ENCODE measurements at regions not wholly inside any gene's neighbourhood (a gene's known extent, or its start where the extent isn't known, plus 50 kb on each side); places are given as distances from the start of the nearest gene placed in this dataset.

GRCh38 chr17:14514973-14515372 is 214.1 kb downstream of the HS3ST3B1 start:
- no peaks in the 10 kb centered on the region for H3K27me3 ChIP-seq (ENCODE audit: control insufficient read depth in 5 of 5, insufficient read depth in 4 of 5, low read length in 5 of 5)
- H3K4me3 ChIP-seq (ENCODE audit: low read depth in 1 of 5, low read length in 5 of 5), result no peak overlapping the region
- no peak overlapping the region for H3K9ac ChIP-seq (ENCODE audit: low read length in 5 of 5)
- H3K27ac ChIP-seq (ENCODE audit: low read depth, low read length), result no peak overlapping the region
- H3K9me3 ChIP-seq (ENCODE audit: control insufficient read depth in 5 of 5, low read length in 5 of 5), result no peaks in the 10 kb centered on the region
- H3K4me1 ChIP-seq (ENCODE audit: control insufficient read depth in 5 of 5, insufficient read depth in 5 of 5, low read length in 5 of 5), result no peaks in the 10 kb centered on the region
- no peaks in the 10 kb centered on the region for H3K36me3 ChIP-seq (ENCODE audit: control insufficient read depth in 5 of 5, insufficient read depth in 5 of 5, low read length in 5 of 5)

DNA sequence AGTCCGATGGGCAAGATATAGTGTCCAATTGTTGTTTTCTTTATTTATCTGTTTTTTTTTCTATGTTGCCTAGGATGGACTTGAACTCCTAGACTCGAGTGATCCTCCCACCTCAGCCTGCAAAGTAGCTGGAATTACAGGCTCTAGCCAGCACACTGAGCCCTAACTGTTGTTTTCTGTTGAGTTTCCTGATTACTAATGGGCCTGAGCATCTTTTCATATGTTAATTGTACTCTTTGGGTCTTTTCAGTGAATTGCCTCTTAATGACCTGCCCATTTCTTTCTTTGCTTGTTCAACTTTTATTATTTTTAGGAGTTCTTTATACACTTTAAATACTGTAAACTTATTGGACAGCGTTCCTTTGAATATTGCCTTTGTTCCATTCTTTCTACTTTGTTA is 213.0 kb downstream of the HS3ST3B1 start:
- H3K27ac ChIP-seq (ENCODE audit: low read depth, low read length), result no peak overlapping the region
- H3K4me3 ChIP-seq (ENCODE audit: low read depth in 1 of 5, low read length in 5 of 5), result no peak overlapping the region
- H3K36me3 ChIP-seq (ENCODE audit: control insufficient read depth in 5 of 5, insufficient read depth in 5 of 5, low read length in 5 of 5), result no peaks in the 10 kb centered on the region
- no peak overlapping the region for H3K9ac ChIP-seq (ENCODE audit: low read length in 5 of 5)
- H3K4me1 ChIP-seq (ENCODE audit: control insufficient read depth in 5 of 5, insufficient read depth in 5 of 5, low read length in 5 of 5), result no peaks in the 10 kb centered on the region
- H3K27me3 ChIP-seq (ENCODE audit: control insufficient read depth in 5 of 5, insufficient read depth in 4 of 5, low read length in 5 of 5), result no peaks in the 10 kb centered on the region
- H3K9me3 ChIP-seq (ENCODE audit: control insufficient read depth in 5 of 5, low read length in 5 of 5), result no peaks in the 10 kb centered on the region

GRCh38 chr17:14510136-14510535 is 209.3 kb downstream of the HS3ST3B1 start:
- Histone ChIP-seq H3K4me3 (ENCODE audit: low read depth in 1 of 5, low read length in 5 of 5) (no peak overlapping the region), H3K36me3 (ENCODE audit: control insufficient read depth in 5 of 5, insufficient read depth in 5 of 5, low read length in 5 of 5) (no peaks in the 10 kb centered on the region), H3K9ac (ENCODE audit: low read length in 5 of 5) (no peak overlapping the region), H3K27me3 (ENCODE audit: control insufficient read depth in 5 of 5, insufficient read depth in 4 of 5, low read length in 5 of 5) (no peaks in the 10 kb centered on the region), H3K9me3 (ENCODE audit: control insufficient read depth in 5 of 5, low read length in 5 of 5) (no peaks in the 10 kb centered on the region), H3K27ac (ENCODE audit: low read depth, low read length) (no peak overlapping the region), H3K4me1 (ENCODE audit: control insufficient read depth in 5 of 5, insufficient read depth in 5 of 5, low read length in 5 of 5) (no peaks in the 10 kb centered on the region)

- H3K4me1 ChIP-seq (ENCODE audit: control insufficient read depth in 5 of 5, insufficient read depth in 5 of 5, low read length in 5 of 5), result no peaks in the 10 kb centered on the region
- H3K9me3 ChIP-seq (ENCODE audit: control insufficient read depth in 5 of 5, low read length in 5 of 5), result no peaks in the 10 kb centered on the region
- no peaks in the 10 kb centered on the region for H3K36me3 ChIP-seq (ENCODE audit: control insufficient read depth in 5 of 5, insufficient read depth in 5 of 5, low read length in 5 of 5)
- H3K27ac ChIP-seq (ENCODE audit: low read depth, low read length), result no peak overlapping the region
- no peaks in the 10 kb centered on the region for H3K27me3 ChIP-seq (ENCODE audit: control insufficient read depth in 5 of 5, insufficient read depth in 4 of 5, low read length in 5 of 5)
- H3K4me3 ChIP-seq (ENCODE audit: low read depth in 1 of 5, low read length in 5 of 5), result no peak overlapping the region
- no peak overlapping the region for H3K9ac ChIP-seq (ENCODE audit: low read length in 5 of 5)
These were observed 207.3 kb downstream of the HS3ST3B1 start for GRCh38 chr17:14508156-14508555.

GRCh38 chr17:14506364-14506763 is 205.5 kb downstream of the HS3ST3B1 start:
- Histone ChIP-seq H3K36me3 (ENCODE audit: control insufficient read depth in 5 of 5, insufficient read depth in 5 of 5, low read length in 5 of 5) (no peaks in the 10 kb centered on the region), H3K27ac (ENCODE audit: low read depth, low read length) (no peak overlapping the region), H3K9ac (ENCODE audit: low read length in 5 of 5) (no peak overlapping the region), H3K9me3 (ENCODE audit: control insufficient read depth in 5 of 5, low read length in 5 of 5) (no peaks in the 10 kb centered on the region), H3K4me1 (ENCODE audit: control insufficient read depth in 5 of 5, insufficient read depth in 5 of 5, low read length in 5 of 5) (no peaks in the 10 kb centered on the region), H3K4me3 (ENCODE audit: low read depth in 1 of 5, low read length in 5 of 5) (no peak overlapping the region), H3K27me3 (ENCODE audit: control insufficient read depth in 5 of 5, insufficient read depth in 4 of 5, low read length in 5 of 5) (no peaks in the 10 kb centered on the region)

- H3K4me1 ChIP-seq (ENCODE audit: control insufficient read depth in 5 of 5, insufficient read depth in 5 of 5, low read length in 5 of 5), result no peaks in the 10 kb centered on the region
- no peak overlapping the region for H3K9ac ChIP-seq (ENCODE audit: low read length in 5 of 5)
- no peak overlapping the region for H3K4me3 ChIP-seq (ENCODE audit: low read depth in 1 of 5, low read length in 5 of 5)
- no peak overlapping the region for H3K27ac ChIP-seq (ENCODE audit: low read depth, low read length)
- no peaks in the 10 kb centered on the region for H3K36me3 ChIP-seq (ENCODE audit: control insufficient read depth in 5 of 5, insufficient read depth in 5 of 5, low read length in 5 of 5)
- H3K9me3 ChIP-seq (ENCODE audit: control insufficient read depth in 5 of 5, low read length in 5 of 5), result no peaks in the 10 kb centered on the region
- no peaks in the 10 kb centered on the region for H3K27me3 ChIP-seq (ENCODE audit: control insufficient read depth in 5 of 5, insufficient read depth in 4 of 5, low read length in 5 of 5)
These were observed 204.7 kb downstream of the HS3ST3B1 start for GRCh38 chr17:14505606-14506005.

DNA sequence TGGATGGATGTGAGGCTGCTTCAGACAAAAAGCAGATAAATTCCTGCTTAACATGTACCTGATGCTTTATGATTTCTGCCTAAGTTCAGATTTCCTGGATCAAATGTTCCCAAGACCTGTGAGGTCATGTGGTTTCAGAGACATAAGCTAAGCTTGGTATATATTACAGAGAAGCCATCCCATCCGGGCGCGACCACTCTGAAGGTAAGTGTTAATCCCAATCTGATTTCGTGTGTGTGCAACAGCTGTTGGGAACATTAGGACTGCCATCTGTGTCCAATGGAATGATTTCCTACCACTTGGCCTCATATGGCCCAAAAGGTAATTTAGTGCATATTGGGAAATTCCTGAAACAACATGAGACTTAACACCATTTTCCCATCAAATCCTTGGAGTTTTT is 199.1 kb downstream of the HS3ST3B1 start:
- no peak overlapping the region for H3K9ac ChIP-seq (ENCODE audit: low read length in 5 of 5)
- H3K4me1 ChIP-seq (ENCODE audit: control insufficient read depth in 5 of 5, insufficient read depth in 5 of 5, low read length in 5 of 5), result no peaks in the 10 kb centered on the region
- no peaks in the 10 kb centered on the region for H3K27me3 ChIP-seq (ENCODE audit: control insufficient read depth in 5 of 5, insufficient read depth in 4 of 5, low read length in 5 of 5)
- no peak overlapping the region for H3K27ac ChIP-seq (ENCODE audit: low read depth, low read length)
- H3K9me3 ChIP-seq (ENCODE audit: control insufficient read depth in 5 of 5, low read length in 5 of 5), result no peaks in the 10 kb centered on the region
- no peaks in the 10 kb centered on the region for H3K36me3 ChIP-seq (ENCODE audit: control insufficient read depth in 5 of 5, insufficient read depth in 5 of 5, low read length in 5 of 5)
- no peak overlapping the region for H3K4me3 ChIP-seq (ENCODE audit: low read depth in 1 of 5, low read length in 5 of 5)

- no peak overlapping the region for H3K4me3 ChIP-seq (ENCODE audit: low read depth in 1 of 5, low read length in 5 of 5)
- H3K9ac ChIP-seq (ENCODE audit: low read length in 5 of 5), result no peak overlapping the region
- no peak overlapping the region for H3K27ac ChIP-seq (ENCODE audit: low read depth, low read length)
- no peaks in the 10 kb centered on the region for H3K27me3 ChIP-seq (ENCODE audit: control insufficient read depth in 5 of 5, insufficient read depth in 4 of 5, low read length in 5 of 5)
- H3K9me3 ChIP-seq (ENCODE audit: control insufficient read depth in 5 of 5, low read length in 5 of 5), result peaks cover 0 to 4% (median 0%) of the 10 kb centered on the region in 5 donors
- no peaks in the 10 kb centered on the region for H3K36me3 ChIP-seq (ENCODE audit: control insufficient read depth in 5 of 5, insufficient read depth in 5 of 5, low read length in 5 of 5)
- H3K4me1 ChIP-seq (ENCODE audit: control insufficient read depth in 5 of 5, insufficient read depth in 5 of 5, low read length in 5 of 5), result no peaks in the 10 kb centered on the region
These were observed 197.9 kb downstream of the HS3ST3B1 start for GRCh38 chr17:14498812-14499211.

DNA sequence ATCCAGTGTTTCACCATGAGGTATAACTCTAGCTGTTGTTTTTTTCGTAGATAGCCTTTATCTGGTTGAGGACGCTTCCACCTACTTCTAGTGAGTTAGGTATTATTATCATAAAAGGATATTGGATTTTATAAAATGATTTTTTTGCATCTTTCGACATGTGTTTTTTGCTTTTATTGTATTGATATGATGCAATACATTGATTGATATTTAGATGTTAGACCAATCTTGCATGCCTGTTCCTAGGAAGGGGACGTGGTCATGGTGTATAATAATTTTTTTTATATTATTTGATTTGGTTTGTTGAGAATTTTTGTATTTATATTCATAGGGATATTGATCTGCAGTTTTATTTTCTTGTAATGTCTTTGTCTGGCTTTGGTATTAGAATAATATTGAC is 193.3 kb downstream of the HS3ST3B1 start:
- Histone ChIP-seq H3K4me3 (ENCODE audit: low read depth in 1 of 5, low read length in 5 of 5) (no peak overlapping the region), H3K36me3 (ENCODE audit: control insufficient read depth in 5 of 5, insufficient read depth in 5 of 5, low read length in 5 of 5) (no peaks in the 10 kb centered on the region), H3K27me3 (ENCODE audit: control insufficient read depth in 5 of 5, insufficient read depth in 4 of 5, low read length in 5 of 5) (no peaks in the 10 kb centered on the region), H3K4me1 (ENCODE audit: control insufficient read depth in 5 of 5, insufficient read depth in 5 of 5, low read length in 5 of 5) (no peaks in the 10 kb centered on the region), H3K9ac (ENCODE audit: low read length in 5 of 5) (no peak overlapping the region), H3K9me3 (ENCODE audit: control insufficient read depth in 5 of 5, low read length in 5 of 5) (peaks cover 0 to 4% (median 0%) of the 10 kb centered on the region in 5 donors), H3K27ac (ENCODE audit: low read depth, low read length) (no peak overlapping the region)

DNA sequence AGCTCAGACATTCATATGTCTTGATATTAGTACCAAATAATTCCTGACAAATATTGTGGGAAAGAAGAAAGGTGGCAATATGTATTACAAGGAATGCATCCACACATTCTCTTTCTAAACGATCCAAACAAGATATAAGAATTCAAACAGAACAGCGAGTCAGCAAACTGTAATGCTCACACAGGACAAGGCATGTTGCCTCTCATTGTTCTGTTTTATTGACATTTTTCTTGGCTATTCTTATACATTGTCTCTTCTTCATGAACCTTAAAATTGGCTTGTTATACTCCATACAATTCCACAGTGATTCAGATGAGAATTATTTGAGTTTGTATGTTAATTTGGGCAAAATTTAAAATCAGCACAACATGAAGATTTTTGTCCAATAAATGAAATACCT is 189.1 kb downstream of the HS3ST3B1 start:
- H3K27ac ChIP-seq (ENCODE audit: low read depth, low read length), result no peak overlapping the region
- no peaks in the 10 kb centered on the region for H3K36me3 ChIP-seq (ENCODE audit: control insufficient read depth in 5 of 5, insufficient read depth in 5 of 5, low read length in 5 of 5)
- no peaks in the 10 kb centered on the region for H3K27me3 ChIP-seq (ENCODE audit: control insufficient read depth in 5 of 5, insufficient read depth in 4 of 5, low read length in 5 of 5)
- no peaks in the 10 kb centered on the region for H3K4me1 ChIP-seq (ENCODE audit: control insufficient read depth in 5 of 5, insufficient read depth in 5 of 5, low read length in 5 of 5)
- H3K9me3 ChIP-seq (ENCODE audit: control insufficient read depth in 5 of 5, low read length in 5 of 5), result peaks cover 0 to 4% (median 0%) of the 10 kb centered on the region in 5 donors
- H3K4me3 ChIP-seq (ENCODE audit: low read depth in 1 of 5, low read length in 5 of 5), result no peak overlapping the region
- H3K9ac ChIP-seq (ENCODE audit: low read length in 5 of 5), result no peak overlapping the region

GRCh38 chr17:14488958-14489550 is 188.2 kb downstream of the HS3ST3B1 start:
- Histone ChIP-seq H3K36me3 (ENCODE audit: control insufficient read depth in 5 of 5, insufficient read depth in 5 of 5, low read length in 5 of 5) (no peaks in the 10 kb centered on the region), H3K27me3 (ENCODE audit: control insufficient read depth in 5 of 5, insufficient read depth in 4 of 5, low read length in 5 of 5) (no peaks in the 10 kb centered on the region), H3K4me1 (ENCODE audit: control insufficient read depth in 5 of 5, insufficient read depth in 5 of 5, low read length in 5 of 5) (no peaks in the 10 kb centered on the region), H3K27ac (ENCODE audit: low read depth, low read length) (no peak overlapping the region), H3K4me3 (ENCODE audit: low read depth in 1 of 5, low read length in 5 of 5) (no peak overlapping the region), H3K9me3 (ENCODE audit: control insufficient read depth in 5 of 5, low read length in 5 of 5) (no peaks in the 10 kb centered on the region), H3K9ac (ENCODE audit: low read length in 5 of 5) (no peak overlapping the region)

All from subcutaneous abdominal adipose tissue (tissue), 5 donors.